Activated CD4-positive, alpha-beta T cell treated with anti-CD3 and anti-CD28 coated beads for 4 hours (primary cell): ENCODE measurements at regions not wholly inside any gene's neighbourhood (a gene's known extent, or its start where the extent isn't known, plus 50 kb on each side); places are given as distances from the start of the nearest gene placed in this dataset.
A peak's percentile ranks its signal among the peaks of the same experiment; 100 is the strongest.
"Not testable (repeated sequence)": the region's sequence is repeated elsewhere in the genome, so short reads cannot be mapped to it uniquely, and the experiment has no call there.

ENCODE experiments used
- DNase-seq, 2 donors: peaks; one replicate each; pipeline ENCODE4 v3.0.0-alpha.2; 2020

DNA sequence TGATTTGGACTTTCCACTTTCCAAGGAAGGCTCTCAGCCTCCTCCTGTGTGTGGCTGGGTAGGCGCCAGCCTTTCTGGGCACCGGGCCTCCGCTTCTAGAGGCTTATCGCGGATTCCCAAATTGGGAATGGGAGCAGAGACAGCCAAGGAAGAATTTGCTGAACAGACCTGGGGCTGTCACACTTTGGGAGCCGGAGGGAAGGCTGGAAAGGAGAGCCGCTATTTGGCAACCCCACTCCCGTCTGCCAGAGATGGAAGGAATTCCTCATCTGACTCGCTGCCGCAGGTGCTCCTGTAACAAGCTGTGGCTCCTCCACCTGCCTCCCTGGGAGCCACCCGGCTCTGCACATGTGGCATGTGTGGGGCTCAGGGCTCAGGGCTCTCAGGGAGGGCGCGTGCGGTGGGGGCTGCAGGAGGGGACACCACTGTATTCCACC is 50.8 kb upstream of the ECHDC3 start:
- no peak for DNase-seq

GRCh38 chr10:11689945-11690736 is 52.0 kb upstream of the ECHDC3 start:
- DNase-seq: no peak

DNA sequence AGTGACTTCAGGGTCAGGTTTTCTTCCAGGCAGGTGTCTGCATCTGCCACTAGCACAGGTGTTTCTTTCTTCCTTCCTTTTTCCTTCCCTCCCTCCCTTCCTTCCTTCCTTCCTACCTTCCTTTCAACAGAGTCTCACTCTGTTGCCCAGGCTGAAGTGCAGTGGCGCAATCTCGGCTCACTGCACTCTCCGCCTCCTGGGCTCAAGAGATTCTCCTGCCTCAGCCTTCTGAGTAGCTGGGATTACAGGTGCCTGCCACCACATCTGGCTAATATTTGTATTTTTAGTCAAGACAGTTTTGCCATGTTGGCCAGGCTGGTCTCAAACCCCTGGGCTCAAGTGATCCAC is 53.8 kb upstream of the ECHDC3 start:
- DNase-seq: not testable (repeated sequence)

GRCh38 chr10:11687779-11688447 is 54.3 kb upstream of the ECHDC3 start:
- DNase-seq: no peak

GRCh38 chr10:11687357-11687771 is 54.8 kb upstream of the ECHDC3 start:
- no peak for DNase-seq

DNA sequence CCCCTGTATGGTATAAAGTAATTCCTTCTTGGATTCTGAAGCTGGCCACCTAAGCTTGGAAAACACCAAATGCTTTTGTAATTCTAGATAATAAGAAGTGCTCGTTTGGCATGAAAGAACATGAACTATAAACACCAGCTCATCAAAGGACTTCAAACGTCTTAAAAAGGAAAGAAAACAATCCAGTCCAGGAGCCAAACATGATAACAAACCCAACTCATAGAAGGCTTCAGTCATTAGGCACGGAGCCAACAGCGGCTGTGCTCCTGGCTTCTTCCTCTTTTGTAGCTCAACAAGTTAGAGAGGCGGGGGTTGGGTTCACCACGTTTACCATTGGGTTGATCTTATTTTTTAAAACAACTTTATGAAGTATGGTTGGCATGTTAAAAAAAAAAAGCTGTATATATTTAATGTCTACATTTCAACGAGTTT is 56.4 kb upstream of the ECHDC3 start:
- DNase-seq: peak; percentile 36 to 46

DNA sequence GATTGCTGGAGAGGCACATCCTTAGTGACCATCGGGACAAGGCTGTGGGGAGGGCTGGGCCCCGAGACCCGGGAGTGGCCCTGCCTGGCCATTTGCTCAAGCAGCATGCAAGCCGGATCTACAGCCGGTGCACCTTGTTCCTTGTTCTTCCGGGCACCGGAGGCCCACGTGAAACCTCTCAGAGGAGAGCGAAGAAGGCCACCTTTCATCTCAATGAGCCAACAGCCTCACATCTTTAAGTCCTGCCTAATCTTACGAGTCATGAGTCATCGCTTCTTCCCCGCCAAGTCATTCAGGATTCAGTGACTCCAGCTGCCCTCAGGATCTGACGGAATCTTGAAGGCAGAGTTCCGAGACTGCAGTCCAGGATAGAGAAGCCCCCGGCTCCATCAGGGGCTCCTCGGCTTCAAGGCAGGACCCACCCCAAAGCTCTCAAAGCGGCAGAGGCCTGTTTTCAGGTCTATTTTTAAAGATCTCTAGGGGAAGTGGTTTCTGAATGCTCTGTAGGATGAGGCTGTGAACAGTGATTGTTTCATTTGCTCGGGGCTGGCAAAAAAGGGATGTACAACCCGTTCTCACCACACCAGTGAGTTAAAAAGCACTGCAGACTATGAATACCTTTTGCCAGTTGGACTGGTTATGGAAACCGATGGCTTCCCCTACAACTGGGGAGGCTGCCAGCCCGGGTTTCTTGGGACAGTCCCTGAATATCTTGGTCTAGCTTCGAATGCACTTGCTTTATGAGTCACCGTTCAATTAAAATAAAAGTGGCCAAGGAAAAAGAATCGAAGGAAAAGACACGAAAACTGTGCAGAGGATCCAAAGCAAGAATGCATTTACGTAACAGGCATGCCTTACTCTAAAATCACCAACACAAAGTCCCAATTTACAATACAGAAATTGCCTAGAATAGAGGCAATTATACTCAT is 57.2 kb upstream of the ECHDC3 start:
- DNase-seq: peak; percentile 54 to 60

DNA sequence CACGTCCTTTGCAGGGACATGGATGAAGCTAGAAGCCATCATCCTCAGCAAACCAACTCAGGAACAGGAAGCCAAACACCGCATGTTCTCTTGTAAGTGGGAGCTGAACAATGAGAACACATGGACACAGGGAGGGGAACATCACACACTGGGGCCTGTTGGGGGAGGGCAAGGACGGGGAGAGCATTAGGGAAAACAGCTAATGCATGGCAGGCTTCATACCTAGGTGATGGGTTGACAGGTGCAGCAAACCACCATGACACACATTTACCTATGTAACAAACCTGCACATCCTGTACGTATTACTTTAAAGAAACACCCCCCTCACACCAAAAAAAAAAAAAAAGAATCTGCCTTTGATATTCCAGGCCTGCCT is 57.9 kb upstream of the ECHDC3 start:
- DNase-seq: not testable (repeated sequence)

DNA sequence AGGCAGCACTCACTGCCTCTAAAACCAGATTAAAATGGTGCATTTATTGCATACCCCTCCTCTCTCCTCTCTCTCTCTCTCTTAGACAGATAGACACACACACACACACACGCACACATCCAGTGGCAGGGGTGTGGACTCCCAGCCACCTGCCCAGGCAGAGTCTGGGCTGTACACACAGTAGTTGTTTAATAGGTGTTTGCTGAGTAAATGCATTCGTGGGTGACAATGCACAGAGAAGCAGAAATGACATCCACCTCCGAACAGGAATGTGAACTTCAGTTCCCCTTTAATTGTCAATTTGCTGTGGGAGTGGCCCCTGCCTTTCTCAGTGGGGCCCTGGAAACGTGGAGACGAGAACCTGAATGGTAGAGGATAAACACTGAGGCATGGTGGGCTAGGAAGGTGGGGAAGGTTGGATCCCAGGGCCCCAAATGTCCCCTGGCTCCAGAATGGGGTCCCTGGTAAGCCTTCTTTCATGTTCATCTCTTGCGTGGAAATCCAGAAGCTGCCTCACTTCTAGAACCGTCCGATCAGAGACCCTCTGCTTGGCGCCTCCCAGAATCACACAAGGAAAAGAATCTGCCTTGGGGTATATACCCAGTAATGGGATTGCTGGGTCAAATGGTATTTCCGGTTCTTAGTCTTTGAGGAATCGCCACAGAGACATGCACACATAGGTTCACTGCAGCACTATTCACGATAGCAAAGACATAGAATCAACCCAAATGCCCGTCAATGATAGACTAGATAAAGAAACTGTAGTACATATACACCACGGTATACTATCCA is 58.5 kb upstream of the ECHDC3 start:
- DNase-seq: no peak

- no peak for DNase-seq
Observed at GRCh38 chr10:11682851-11683250, 59.3 kb upstream of the ECHDC3 start.

GRCh38 chr10:11682267-11682683 is 59.9 kb upstream of the ECHDC3 start:
- no peak for DNase-seq

DNA sequence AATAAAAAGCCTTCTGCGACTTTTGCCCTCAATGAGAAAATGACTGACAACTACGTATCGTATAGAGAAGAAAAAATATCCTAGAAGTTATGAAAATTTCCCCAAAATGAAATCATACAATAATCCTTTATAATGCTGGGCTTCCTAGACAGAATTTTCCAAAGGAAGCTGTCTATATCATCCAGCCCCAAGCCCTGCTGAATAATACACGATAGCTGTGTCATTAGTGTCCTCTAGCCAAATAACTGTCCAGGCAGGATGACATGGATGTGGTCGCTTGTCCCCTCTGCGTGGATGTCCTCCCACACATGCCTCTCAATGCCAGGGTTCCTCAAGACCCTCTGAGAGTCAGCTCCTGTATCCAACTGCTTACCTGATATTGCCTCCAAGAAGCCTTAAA is 61.7 kb upstream of the ECHDC3 start:
- no peak for DNase-seq

DNA sequence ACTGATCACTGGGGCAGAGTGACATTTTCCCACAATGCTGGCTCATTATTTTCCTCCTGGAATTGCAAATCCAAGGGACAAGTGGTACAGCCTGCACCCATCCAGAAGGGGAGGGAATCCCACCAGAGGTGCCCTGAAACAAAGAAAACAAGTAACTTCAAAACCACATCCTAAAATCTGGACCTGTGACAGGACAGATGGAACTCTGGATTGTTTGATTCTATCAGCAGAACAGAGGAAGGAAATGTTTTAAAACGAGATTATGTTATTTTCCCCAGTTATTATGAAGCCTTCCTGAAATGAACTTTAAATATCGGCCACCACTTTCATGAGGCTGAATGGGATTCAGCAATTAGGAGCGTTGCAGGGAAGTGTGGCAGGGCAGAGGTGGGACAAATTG is 62.2 kb upstream of the ECHDC3 start:
- DNase-seq: no peak

DNA sequence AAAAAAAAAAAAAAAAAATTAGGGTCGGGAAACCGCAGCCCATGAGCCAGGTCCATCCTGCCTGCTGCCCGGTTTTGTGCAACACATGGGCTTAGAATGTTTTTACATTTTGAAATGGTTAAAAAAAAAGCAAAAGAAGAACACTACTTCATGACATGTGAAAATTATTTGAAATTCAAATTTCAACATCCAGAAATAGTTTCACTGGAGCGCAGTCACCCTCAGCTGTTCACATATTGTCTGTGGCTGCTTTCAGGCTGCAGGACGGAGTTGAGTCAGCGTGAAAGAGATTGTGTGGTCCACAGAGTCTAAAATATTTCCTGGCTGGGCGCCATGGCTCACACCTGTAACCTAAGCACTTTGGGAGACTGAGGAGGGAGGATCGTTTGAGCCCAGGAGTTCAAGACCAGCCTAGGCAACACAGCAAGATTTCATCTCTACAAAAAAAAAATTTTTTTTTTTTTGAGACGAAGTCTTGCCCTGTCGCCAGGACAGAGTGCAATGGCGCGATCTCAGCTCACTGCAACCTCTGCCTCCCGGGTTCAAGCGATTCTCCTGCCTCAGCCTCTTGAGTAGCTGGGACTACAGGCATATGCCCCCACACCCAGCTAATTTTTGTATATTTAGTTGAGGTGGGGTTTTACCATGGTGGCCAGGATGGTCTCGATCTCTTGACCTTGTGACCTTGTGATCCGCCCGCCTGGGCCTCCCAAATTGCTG is 63.9 kb upstream of the ECHDC3 start:
- no peak for DNase-seq

GRCh38 chr10:11677480-11677879 is 64.7 kb upstream of the ECHDC3 start:
- DNase-seq: no peak

DNA sequence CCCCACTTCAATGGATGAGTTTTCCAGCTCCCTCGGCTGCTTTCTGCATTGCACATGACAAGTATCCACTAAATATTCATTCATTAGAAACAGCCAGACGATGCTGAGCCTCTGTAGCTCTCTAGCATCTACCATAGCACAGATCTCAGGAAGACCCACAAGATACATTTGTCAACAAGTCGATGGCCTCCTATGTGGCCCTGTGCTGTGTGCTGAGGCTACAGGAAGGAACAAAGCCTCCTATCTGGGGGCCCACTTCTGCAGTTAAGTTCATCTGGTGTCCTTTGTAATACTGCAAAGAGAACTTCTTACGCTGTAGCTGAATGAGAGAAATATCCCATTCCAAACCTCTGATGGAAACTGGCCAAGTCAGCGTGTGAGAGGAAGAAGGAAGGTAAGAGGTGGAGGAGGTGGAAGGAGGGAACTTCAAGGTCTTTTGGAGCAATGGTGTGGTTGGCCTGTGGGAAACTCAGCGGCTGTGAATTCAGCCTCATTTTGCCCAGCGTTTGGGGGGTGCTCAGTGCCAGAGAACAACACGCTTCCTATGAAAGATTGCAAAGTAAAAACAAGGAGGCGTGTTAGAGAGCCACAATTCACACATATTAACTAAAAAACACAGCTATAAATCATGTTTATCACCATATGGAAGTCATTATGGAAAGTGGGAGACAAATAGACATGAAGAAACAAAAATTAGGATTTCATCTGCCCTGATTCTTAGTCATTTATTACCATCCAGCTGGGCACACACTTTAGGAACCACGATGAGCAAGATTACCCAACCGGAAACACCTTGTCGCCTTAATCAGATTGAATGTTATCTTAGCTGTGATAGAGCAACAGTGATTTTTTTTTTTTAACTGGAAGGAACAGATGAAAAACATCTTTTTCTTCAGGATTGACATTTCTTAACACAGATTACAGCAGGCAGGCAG is 62.2 kb upstream of the USP6NL start:
- no peak for DNase-seq

DNA sequence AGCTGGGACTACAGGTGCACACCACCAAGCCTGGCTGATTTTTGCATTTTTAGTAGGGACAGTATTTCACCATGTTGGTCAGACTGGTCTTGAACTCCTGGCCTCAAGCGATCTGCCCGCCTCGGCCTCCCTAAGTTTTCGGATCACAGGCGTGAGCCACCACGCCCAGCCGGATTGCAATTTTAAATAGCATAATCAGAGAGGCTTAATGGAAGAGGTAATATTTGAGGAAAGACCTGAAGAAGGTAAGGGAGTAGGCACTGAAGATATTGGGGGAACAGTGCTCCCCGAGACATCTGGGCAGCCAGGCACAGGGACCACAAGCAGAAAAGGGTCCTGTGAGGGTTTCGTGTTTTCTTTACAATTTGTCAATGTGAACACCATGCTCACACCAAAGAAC is 61.4 kb upstream of the USP6NL start:
- no peak for DNase-seq

DNA sequence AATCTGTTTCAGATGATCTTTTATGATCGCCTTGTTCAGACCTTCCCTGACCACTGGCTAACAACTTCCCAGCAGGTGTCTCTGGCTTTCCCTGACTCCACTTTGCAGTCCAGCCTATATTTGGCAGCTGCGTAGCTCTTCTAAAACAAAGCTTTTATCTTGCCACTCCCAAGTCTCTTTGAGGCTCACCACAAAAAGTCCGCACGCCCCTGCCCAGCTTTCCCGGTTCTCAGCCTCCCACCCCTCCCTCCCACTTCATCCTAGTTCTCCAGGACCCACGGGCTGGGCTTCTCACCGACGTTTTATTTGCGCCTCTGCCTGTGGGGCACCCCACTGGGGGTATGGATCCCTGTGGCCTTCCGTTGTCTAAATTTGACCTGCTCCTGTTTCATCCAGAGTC is 58.9 kb upstream of the USP6NL start:
- no peak for DNase-seq

- no peak for DNase-seq
Observed at GRCh38 chr10:11668847-11669610, 57.6 kb upstream of the USP6NL start.

- no peak for DNase-seq
Observed at GRCh38 chr10:11667756-11668155, 56.3 kb upstream of the USP6NL start.
